Heart left ventricle (tissue), 16 donors: ENCODE measurements at regions not wholly inside any gene's neighbourhood (a gene's known extent, or its start where the extent isn't known, plus 50 kb on each side); places are given as distances from the start of the nearest gene placed in this dataset.
"Not testable (repeated sequence)": the region's sequence is repeated elsewhere in the genome, so short reads cannot be mapped to it uniquely, and the experiment has no call there.

Experiments
- ATAC-seq, 4 donors: fragments of 200-7000 bp; cut with Tn5 transposase; one replicate each; pipeline ENCODE4 v1.9.1; 2020 to 2022; ENCODE audit warnings: moderate library complexity in 4 of 4, mild to moderate bottlenecking in 3 of 4, moderate number of reproducible peaks in 1 of 4
- DNase-seq, 5 donors: peaks; one replicate each; pipeline ENCODE4 v3.0.0-alpha.2; 2020
- H3K27ac ChIP-seq, 12 donors: fragments of 200-600 bp; sonication (generic) in 4 of 12; one replicate each; pipeline versions ENCODE4 v1.5.0 to v1.8.0; 2016 to 2022; ENCODE audit warnings: mild to moderate bottlenecking in 2 of 12
- H3K27me3 ChIP-seq, 9 donors: fragments of 200-600 bp; sonication (generic) in 2 of 9; one replicate each; pipeline versions ENCODE4 v1.5.1 to v1.8.0; 2016 to 2022; ENCODE audit warnings: mild to moderate bottlenecking in 3 of 9
- H3K36me3 ChIP-seq, 9 donors: fragments of 200-600 bp; sonication (generic) in 2 of 9; one replicate each; pipeline versions ENCODE4 v1.5.0 to v1.8.0; 2018 to 2022; ENCODE audit warnings: mild to moderate bottlenecking in 2 of 9
- H3K4me1 ChIP-seq, 12 donors: fragments of 200-600 bp; sonication (generic) in 4 of 12; one replicate each; pipeline versions ENCODE4 v1.5.0 to v1.8.0; 2016 to 2022; ENCODE audit warnings: mild to moderate bottlenecking in 3 of 12
- H3K4me3 ChIP-seq, 12 donors: fragments of 200-600 bp; sonication (generic) in 4 of 12; one replicate each; pipeline versions ENCODE4 v1.5.0 to v1.8.0; 2017 to 2022; ENCODE audit warnings: mild to moderate bottlenecking in 9 of 12, moderate library complexity in 4 of 12
- H3K9me3 ChIP-seq, 12 donors: fragments of 200-600 bp; sonication (generic) in 4 of 12; one replicate each; pipeline versions ENCODE4 v1.5.0 to v1.8.0; 2016 to 2022; ENCODE audit warnings: mild to moderate bottlenecking in 1 of 12
- CTCF ChIP-seq, 12 donors: fragments of 200-600 bp; sonication (generic) in 4 of 12; IDR thresholded peaks; one replicate each; pipeline versions ENCODE4 v1.5.0 to v1.8.0; 2018 to 2022; ENCODE audit warnings: antibody characterized with exemption in 12 of 12, mild to moderate bottlenecking in 5 of 12
- POLR2A ChIP-seq, 2 donors: fragments of 450-650 bp; IDR thresholded peaks; one replicate each; pipeline ENCODE4 v1.6.1; 2017; ENCODE audit warnings: antibody characterized with exemption in 2 of 2, mild to moderate bottlenecking in 2 of 2, moderate library complexity in 2 of 2
- WGBS, 4 donors: extraction: QIAGEN DNeasy Blood & Tissue Kit in 2 of 4; methylation state at CpG; one replicate each; pipeline versions ENCODE4 v1.1.5 to v1.1.7; 2013 to 2018; 5-methylcytosine and 5-hydroxymethylcytosine counted together
- intact Hi-C, 10 donors: fragments of 100-400 bp; cut with DNase I; formaldehyde crosslinking; loops; one replicate each; pipeline versions ENCODE4 v1.11.1 to v1.14.2; 2022
- donor health status: ischemic (EF 13 %, LVEDD 7.1; RV severe dilation, severe dysfunction).
- donor health status: healthy with polysubstance abuse.
- donor health status: DM: no; HTN: yes; CAD: no.
- donor health status: DM: no; HTN: no; CAD: no.
- donor health status: ischemic (EF 25% LVEDD 6.9; RV normal size, moderate dysfunction).
- donor health status: ischemic (EF 25% LVEDD 5.7; RV mildly dilated, moderate dysfunction).
- donor health status: healthy.
- donor health status: DM: yes; HTN: yes; CAD: no.
- donor health status: ischemic (EF 35%, LVEDD 5.7; RV mildly dilated, moderate dysfunction).
- donor health status: nonischemic (EF 11% LVEDD 7.7; RV severe dilation, severe dysfunction).
- donor health status: DM: yes; HTN: yes; CAD: no.
- donor health status: PGD.
- donor health status: ischemic (EF 29% LVEDD 5.4; RV normal size, mild dysfunction).
- donor health status: nonischemic (EF 23%, LVEDD 6.1; RV moderate dilation, normal function).

- Histone ChIP-seq H3K4me1 (no peaks in the 10 kb centered on the region), H3K36me3 (no peaks in the 10 kb centered on the region), H3K27ac (no peak overlapping the region), H3K27me3 (no peaks in the 10 kb centered on the region), H3K9me3 (peaks cover 0 to 8% (median 0%) of the 10 kb centered on the region in 12 donors), H3K4me3 (no peak overlapping the region)
- DNase-seq (no peak), ATAC-seq (no peak)
- intact Hi-C loops = no loop called here
- 83 to 94% (median 87%) methylated on average over 1 of the region's 1 CpG for WGBS, 4 donors
- TF ChIP-seq CTCF (IDR thresholded peaks at IDR 0.05) = no peak
- no peak for TF ChIP-seq POLR2A (IDR thresholded peaks at IDR 0.05)
Observed at GRCh38 chr10:64659311-64659710, 1138.1 kb downstream of the REEP3 start.

GRCh38 chr10:64682043-64682442 is 1160.8 kb downstream of the REEP3 start:
- DNase-seq (no peak), ATAC-seq (no peak)
- WGBS, 4 donors = 72 to 81% (median 76%) methylated on average over 3 of the region's 3 CpGs
- no peaks in the 10 kb centered on the region for H3K36me3 ChIP-seq
- intact Hi-C loops = no loop called here
- no peak for TF ChIP-seq CTCF (IDR thresholded peaks at IDR 0.05)
- TF ChIP-seq POLR2A (IDR thresholded peaks at IDR 0.05) = no peak
- no peak overlapping the region for H3K27ac ChIP-seq
- no peak overlapping the region for H3K4me3 ChIP-seq
- H3K4me1 ChIP-seq = no peaks in the 10 kb centered on the region
- peaks cover 0 to 9% (median 0%) of the 10 kb centered on the region in 12 donors for H3K9me3 ChIP-seq
- no peaks in the 10 kb centered on the region for H3K27me3 ChIP-seq

GRCh38 chr10:64690194-64690593 is 1169.0 kb downstream of the REEP3 start:
- no peak for ATAC-seq
- no peaks in the 10 kb centered on the region for H3K4me1 ChIP-seq
- no peak for DNase-seq
- no peak overlapping the region for H3K4me3 ChIP-seq
- 54 to 66% (median 63%) methylated on average over 3 of the region's 3 CpGs for WGBS, 4 donors
- H3K27me3 ChIP-seq = no peaks in the 10 kb centered on the region
- intact Hi-C loops = no loop called here
- no peaks in the 10 kb centered on the region for H3K9me3 ChIP-seq
- H3K27ac ChIP-seq = no peak overlapping the region
- no peak for TF ChIP-seq POLR2A (IDR thresholded peaks at IDR 0.05)
- no peak for TF ChIP-seq CTCF (IDR thresholded peaks at IDR 0.05)
- no peaks in the 10 kb centered on the region for H3K36me3 ChIP-seq

GRCh38 chr10:64699244-64699643 is 1178.0 kb downstream of the REEP3 start:
- H3K27me3 ChIP-seq = no peaks in the 10 kb centered on the region
- H3K4me1 ChIP-seq = no peaks in the 10 kb centered on the region
- no peaks in the 10 kb centered on the region for H3K36me3 ChIP-seq
- peaks cover 0 to 10% (median 0%) of the 10 kb centered on the region in 12 donors for H3K9me3 ChIP-seq
- H3K4me3 ChIP-seq = no peak overlapping the region
- intact Hi-C loops = no loop called here
- DNase-seq = no peak
- H3K27ac ChIP-seq = no peak overlapping the region
- 43 to 52% (median 49%) methylated on average over 3 of the region's 3 CpGs for WGBS, 4 donors
- TF ChIP-seq POLR2A (IDR thresholded peaks at IDR 0.05) (no peak), CTCF (IDR thresholded peaks at IDR 0.05) (no peak)
- ATAC-seq = no peak

- H3K27me3 ChIP-seq, H3K36me3 ChIP-seq, ATAC-seq, H3K9me3 ChIP-seq, H3K4me3 ChIP-seq, DNase-seq, H3K27ac ChIP-seq, H3K4me1 ChIP-seq, intact Hi-C loops: not testable (repeated sequence)
- WGBS, 4 donors = 48 to 84% (median 62%) methylated on average over 3 of the region's 3 CpGs
Observed at GRCh38 chr10:64702086-64702485, 1180.9 kb downstream of the REEP3 start.
